ENCODE measurements at regions not wholly inside any gene's neighbourhood (a gene's known extent, or its start where the extent isn't known, plus 50 kb on each side); places are given as distances from the start of the nearest gene placed in this dataset.

GRCh38 chr4:84366907-84367306 lies 132.2 kb downstream of the NKX6-1 start:
- TF ChIP-seq CTCF (IDR thresholded peaks at IDR 0.05; ENCODE audit: control extremely low read depth, extremely low read depth, low read depth, missing control alignments): no peak
- ChIA-PET CTCF (no interaction called here), POLR2A (no interaction called here)
- no peak for DNase-seq (ENCODE audit: extremely low spot score)

GRCh38 chr4:84366161-84366560 lies 132.9 kb downstream of the NKX6-1 start:
- TF ChIP-seq CTCF (IDR thresholded peaks at IDR 0.05; ENCODE audit: control extremely low read depth, extremely low read depth, low read depth, missing control alignments): no peak
- no peak for DNase-seq (ENCODE audit: extremely low spot score)
- POLR2A ChIA-PET: no interaction called here
- CTCF ChIA-PET: no interaction called here

GRCh38 chr4:84362896-84363655 lies 136.0 kb downstream of the NKX6-1 start:
- TF ChIP-seq CTCF (IDR thresholded peaks at IDR 0.05; ENCODE audit: control extremely low read depth, extremely low read depth, low read depth, missing control alignments): no peak
- CTCF ChIA-PET: no interaction called here

GRCh38 chr4:84342161-84342560 lies 156.9 kb downstream of the NKX6-1 start:
- POLR2A ChIA-PET: no interaction called here
- TF ChIP-seq CTCF (IDR thresholded peaks at IDR 0.05; ENCODE audit: control extremely low read depth, extremely low read depth, low read depth, missing control alignments): no peak
- CTCF ChIA-PET: interaction anchor here (1.6 kb wide), 1 partner anchor 9 kb away, joined by 4 read pairs; no protein-coding TSS in a partner anchor
- DNase-seq (ENCODE audit: extremely low spot score): no peak

More at GRCh38 chr4:84362896-84363655, 136.0 kb downstream of the NKX6-1 start:
- POLR2A ChIA-PET: no interaction called here
- no peak for DNase-seq (ENCODE audit: extremely low spot score)

- DNase-seq (ENCODE audit: extremely low spot score): no peak
- ChIA-PET POLR2A (no interaction called here), CTCF (interaction anchor here (1.6 kb wide), 1 partner anchor 8 kb away, joined by 4 read pairs; no protein-coding TSS in a partner anchor)
- TF ChIP-seq CTCF (IDR thresholded peaks at IDR 0.05; ENCODE audit: control extremely low read depth, extremely low read depth, low read depth, missing control alignments): no peak
These were observed 157.5 kb downstream of the NKX6-1 start for GRCh38 chr4:84341559-84341958.

- CTCF ChIA-PET: interaction anchor here (1.6 kb wide), 1 partner anchor 13 kb away, joined by 3 read pairs; no protein-coding TSS in a partner anchor
- DNase-seq (ENCODE audit: extremely low spot score): no peak
- no peak for TF ChIP-seq CTCF (IDR thresholded peaks at IDR 0.05; ENCODE audit: control extremely low read depth, extremely low read depth, low read depth, missing control alignments)
- POLR2A ChIA-PET: no interaction called here
These were observed 160.7 kb downstream of the NKX6-1 start for GRCh38 chr4:84338367-84338766.
